Mammary epithelial cell (primary cell): ENCODE measurements at regions not wholly inside any gene's neighbourhood (a gene's known extent, or its start where the extent isn't known, plus 50 kb on each side); places are given as distances from the start of the nearest gene placed in this dataset.

ENCODE experiments used
- EZH2 ChIP-seq: IDR thresholded peaks from 2 replicates; pipeline ENCODE4 v1.6.1; 2012; ENCODE audit warnings: low read length, inconsistent platforms, borderline replicate concordance
- TF ChIP-seq, protein P1 (sequence below), 2 donors: IDR thresholded peaks in 1 of 2; conservative IDR thresholded peaks in 1 of 2; 2 replicates each; pipeline ENCODE4 v1.5.1; 2011 to 2012; ENCODE audit warnings: inconsistent platforms in 2 of 2, low read length in 2 of 2, mild to moderate bottlenecking in 2 of 2, control low read depth in 1 of 2, low read depth in 1 of 2; ENCODE audit not compliant: insufficient read depth in 1 of 2; ENCODE audit errors: extremely low read depth in 1 of 2

DNA sequence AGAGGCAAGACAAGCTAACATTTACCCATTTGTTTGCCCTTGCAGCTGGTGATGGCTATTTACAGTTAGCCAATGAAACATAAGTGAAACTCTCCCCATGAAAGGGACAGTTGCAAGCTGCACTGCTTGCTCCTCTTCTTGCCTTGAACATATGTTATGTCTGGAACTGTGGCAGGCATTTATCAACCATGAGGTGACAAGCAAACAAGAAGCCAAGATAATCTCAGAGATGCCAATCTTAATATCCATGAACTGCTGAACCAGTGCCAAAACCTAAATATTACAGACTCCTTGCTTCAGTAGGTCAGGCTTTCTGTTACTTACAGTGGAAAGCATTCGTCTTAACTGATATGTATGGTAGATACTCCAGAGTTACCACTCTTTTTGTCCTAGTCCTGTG lies 133.4 kb downstream of the ACTBL2 start:
- TF ChIP-seq, protein P1, sequence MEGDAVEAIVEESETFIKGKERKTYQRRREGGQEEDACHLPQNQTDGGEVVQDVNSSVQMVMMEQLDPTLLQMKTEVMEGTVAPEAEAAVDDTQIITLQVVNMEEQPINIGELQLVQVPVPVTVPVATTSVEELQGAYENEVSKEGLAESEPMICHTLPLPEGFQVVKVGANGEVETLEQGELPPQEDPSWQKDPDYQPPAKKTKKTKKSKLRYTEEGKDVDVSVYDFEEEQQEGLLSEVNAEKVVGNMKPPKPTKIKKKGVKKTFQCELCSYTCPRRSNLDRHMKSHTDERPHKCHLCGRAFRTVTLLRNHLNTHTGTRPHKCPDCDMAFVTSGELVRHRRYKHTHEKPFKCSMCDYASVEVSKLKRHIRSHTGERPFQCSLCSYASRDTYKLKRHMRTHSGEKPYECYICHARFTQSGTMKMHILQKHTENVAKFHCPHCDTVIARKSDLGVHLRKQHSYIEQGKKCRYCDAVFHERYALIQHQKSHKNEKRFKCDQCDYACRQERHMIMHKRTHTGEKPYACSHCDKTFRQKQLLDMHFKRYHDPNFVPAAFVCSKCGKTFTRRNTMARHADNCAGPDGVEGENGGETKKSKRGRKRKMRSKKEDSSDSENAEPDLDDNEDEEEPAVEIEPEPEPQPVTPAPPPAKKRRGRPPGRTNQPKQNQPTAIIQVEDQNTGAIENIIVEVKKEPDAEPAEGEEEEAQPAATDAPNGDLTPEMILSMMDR (conservative IDR thresholded peaks at IDR 0.05 in 1 of 2, IDR thresholded peaks at IDR 0.05 in 1 of 2; ENCODE audit: extremely low read depth in 1 of 2, insufficient read depth in 1 of 2, low read depth in 1 of 2, low read length in 2 of 2): no peak
- TF ChIP-seq EZH2: no peak
